NCI-H2196 (cell line): ENCODE measurements at regions not wholly inside any gene's neighbourhood (a gene's known extent, or its start where the extent isn't known, plus 50 kb on each side); places are given as distances from the start of the nearest gene placed in this dataset.

Source experiments
- DNase-seq: peaks from one replicate; lab custom pipeline; 2025; ENCODE audit not compliant: unreplicated experiment; lab: John Stamatoyannopoulos, UW

- no peak for DNase-seq
Measured at GRCh38 chr1:94620345-94621031, 78.9 kb upstream of the F3 start.

- DNase-seq: no peak
Measured at GRCh38 chr1:94619731-94620130, 78.2 kb upstream of the F3 start.

- DNase-seq: no peak
Measured at GRCh38 chr1:94617957-94618739, 76.6 kb upstream of the F3 start.

- DNase-seq: no peak
Measured at GRCh38 chr1:94617134-94617805, 75.7 kb upstream of the F3 start.

- no peak for DNase-seq
Measured at GRCh38 chr1:94616506-94616905, 74.9 kb upstream of the F3 start.

- no peak for DNase-seq
Measured at GRCh38 chr1:94614996-94615395, 73.4 kb upstream of the F3 start.

- no peak for DNase-seq
Measured at GRCh38 chr1:94614168-94614815, 72.7 kb upstream of the F3 start.

GRCh38 chr1:94612525-94613204 lies 71.1 kb upstream of the F3 start:
- no peak for DNase-seq

GRCh38 chr1:94611681-94612475 lies 70.3 kb upstream of the F3 start:
- no peak for DNase-seq

- no peak for DNase-seq
Measured at GRCh38 chr1:94609619-94610018, 68.1 kb upstream of the F3 start.

GRCh38 chr1:94608852-94609530 lies 67.4 kb upstream of the F3 start:
- no peak for DNase-seq

- no peak for DNase-seq
Measured at GRCh38 chr1:94608142-94608851, 66.7 kb upstream of the F3 start.

GRCh38 chr1:94607398-94607797 lies 65.8 kb upstream of the F3 start:
- DNase-seq: no peak

GRCh38 chr1:94606471-94606870 lies 64.9 kb upstream of the F3 start:
- DNase-seq: no peak

- no peak for DNase-seq
Measured at GRCh38 chr1:94603663-94604062, 62.1 kb upstream of the F3 start.

GRCh38 chr1:94602802-94603625 lies 61.5 kb upstream of the F3 start:
- DNase-seq: no peak

GRCh38 chr1:94602316-94602715 lies 60.8 kb upstream of the F3 start:
- DNase-seq: no peak

GRCh38 chr1:94600556-94600955 lies 59.0 kb upstream of the F3 start:
- no peak for DNase-seq
